Adipocyte (in vitro differentiated cells): ENCODE measurements at regions not wholly inside any gene's neighbourhood (a gene's known extent, or its start where the extent isn't known, plus 50 kb on each side); places are given as distances from the start of the nearest gene placed in this dataset.

Experiments used
- DNase-seq: peaks from one replicate; pipeline ENCODE4 v3.0.0-alpha.2; 2015; ENCODE audit warnings: low read depth
- H3K27me3 ChIP-seq: replicated peaks from 2 replicates; pipeline ENCODE4 v1.7.0; 2013; ENCODE audit warnings: mild to moderate bottlenecking, low read length, moderate library complexity; ENCODE audit not compliant: control insufficient read depth, insufficient read depth
- H3K36me3 ChIP-seq: 2 replicates; pipeline ENCODE4 v1.7.0; 2013; ENCODE audit warnings: low read length, mild to moderate bottlenecking, moderate library complexity; ENCODE audit not compliant: control insufficient read depth, insufficient read depth, severe bottlenecking
- H3K4me1 ChIP-seq: 2 replicates; pipeline ENCODE4 v1.7.0; 2013; ENCODE audit warnings: mild to moderate bottlenecking, low read length, moderate library complexity; ENCODE audit not compliant: control insufficient read depth, insufficient read depth
- H3K4me3 ChIP-seq: 2 replicates; pipeline ENCODE4 v1.7.0; 2013; ENCODE audit warnings: mild to moderate bottlenecking, low read length, moderate library complexity
- H3K9ac ChIP-seq: 2 replicates; pipeline ENCODE4 v1.7.0; 2013; ENCODE audit warnings: mild to moderate bottlenecking, low read length, moderate library complexity
- H3K9me3 ChIP-seq: 2 replicates; pipeline ENCODE4 v1.7.0; 2013; ENCODE audit warnings: mild to moderate bottlenecking, low read length, moderate library complexity; ENCODE audit not compliant: control insufficient read depth

GRCh38 chr6:14695579-14695978 is 550.3 kb upstream of the JARID2 start:
- H3K9me3 ChIP-seq: no peaks in the 10 kb centered on the region
- no peak overlapping the region for H3K9ac ChIP-seq
- H3K4me1 ChIP-seq: peaks cover 2% of the 10 kb centered on the region
- no peak overlapping the region for H3K4me3 ChIP-seq
- DNase-seq: no peak
- no peaks in the 10 kb centered on the region for H3K36me3 ChIP-seq
- no peaks in the 10 kb centered on the region for H3K27me3 ChIP-seq

GRCh38 chr6:14696367-14696766 is 549.5 kb upstream of the JARID2 start:
- Histone ChIP-seq H3K9ac (no peak overlapping the region), H3K9me3 (no peaks in the 10 kb centered on the region), H3K27me3 (no peaks in the 10 kb centered on the region), H3K4me1 (no peaks in the 10 kb centered on the region), H3K4me3 (no peak overlapping the region), H3K36me3 (no peaks in the 10 kb centered on the region)
- DNase-seq: no peak

GRCh38 chr6:14697427-14697826 is 548.4 kb upstream of the JARID2 start:
- Histone ChIP-seq H3K9me3 (no peaks in the 10 kb centered on the region), H3K36me3 (no peaks in the 10 kb centered on the region), H3K9ac (no peak overlapping the region), H3K4me3 (no peak overlapping the region), H3K27me3 (no peaks in the 10 kb centered on the region), H3K4me1 (no peaks in the 10 kb centered on the region)
- DNase-seq: no peak

- Histone ChIP-seq H3K27me3 (no peaks in the 10 kb centered on the region), H3K9me3 (no peaks in the 10 kb centered on the region), H3K9ac (no peak overlapping the region), H3K4me1 (peaks cover 17% of the 10 kb centered on the region), H3K4me3 (no peak overlapping the region), H3K36me3 (no peaks in the 10 kb centered on the region)
- DNase-seq: no peak
Observed at GRCh38 chr6:14699803-14700601, 545.9 kb upstream of the JARID2 start.

GRCh38 chr6:14701946-14702345 is 543.9 kb upstream of the JARID2 start:
- no peak for DNase-seq
- Histone ChIP-seq H3K9ac (no peak overlapping the region), H3K27me3 (no peaks in the 10 kb centered on the region), H3K36me3 (no peaks in the 10 kb centered on the region), H3K4me3 (no peak overlapping the region), H3K4me1 (peaks cover 36% of the 10 kb centered on the region), H3K9me3 (no peaks in the 10 kb centered on the region)

- no peak overlapping the region for H3K9ac ChIP-seq
- no peak overlapping the region for H3K4me3 ChIP-seq
- no peaks in the 10 kb centered on the region for H3K36me3 ChIP-seq
- no peak for DNase-seq
- no peaks in the 10 kb centered on the region for H3K27me3 ChIP-seq
- no peaks in the 10 kb centered on the region for H3K9me3 ChIP-seq
- peaks cover 43% of the 10 kb centered on the region for H3K4me1 ChIP-seq
Observed at GRCh38 chr6:14702678-14703077, 543.2 kb upstream of the JARID2 start.

- Histone ChIP-seq H3K4me3 (no peak overlapping the region), H3K4me1 (peaks cover 53% of the 10 kb centered on the region), H3K9me3 (no peaks in the 10 kb centered on the region), H3K9ac (no peak overlapping the region), H3K36me3 (no peaks in the 10 kb centered on the region), H3K27me3 (no peaks in the 10 kb centered on the region)
- DNase-seq: peak; percentile 87
Observed at GRCh38 chr6:14703586-14703985, 542.3 kb upstream of the JARID2 start.

GRCh38 chr6:14704383-14705271 is 541.2 kb upstream of the JARID2 start:
- Histone ChIP-seq H3K4me3 (no peak overlapping the region), H3K4me1 (peaks cover 57% of the 10 kb centered on the region), H3K27me3 (no peaks in the 10 kb centered on the region), H3K9ac (peak overlapping the region; percentile 78), H3K9me3 (no peaks in the 10 kb centered on the region), H3K36me3 (no peaks in the 10 kb centered on the region)
- peak; percentile 26 for DNase-seq

- Histone ChIP-seq H3K27me3 (no peaks in the 10 kb centered on the region), H3K4me1 (peaks cover 67% of the 10 kb centered on the region), H3K9me3 (no peaks in the 10 kb centered on the region), H3K9ac (peak overlapping the region; percentile 78), H3K36me3 (no peaks in the 10 kb centered on the region), H3K4me3 (peak overlapping the region; percentile 61)
- DNase-seq: no peak
Observed at GRCh38 chr6:14705841-14706377, 540.0 kb upstream of the JARID2 start.

- Histone ChIP-seq H3K4me1 (peaks cover 72% of the 10 kb centered on the region), H3K36me3 (no peaks in the 10 kb centered on the region), H3K4me3 (peak overlapping the region; percentile 61), H3K9me3 (no peaks in the 10 kb centered on the region), H3K27me3 (no peaks in the 10 kb centered on the region), H3K9ac (peak overlapping the region; percentile 78)
- DNase-seq: peak; percentile 94
Observed at GRCh38 chr6:14706378-14706929, 539.4 kb upstream of the JARID2 start.

- H3K9me3 ChIP-seq: no peaks in the 10 kb centered on the region
- no peaks in the 10 kb centered on the region for H3K36me3 ChIP-seq
- no peak for DNase-seq
- no peaks in the 10 kb centered on the region for H3K27me3 ChIP-seq
- peaks cover 80% of the 10 kb centered on the region for H3K4me1 ChIP-seq
- no peak overlapping the region for H3K4me3 ChIP-seq
- no peak overlapping the region for H3K9ac ChIP-seq
Observed at GRCh38 chr6:14707276-14707675, 538.6 kb upstream of the JARID2 start.
